IPS DF 6.9 (cell line): ENCODE measurements at regions not wholly inside any gene's neighbourhood (a gene's known extent, or its start where the extent isn't known, plus 50 kb on each side); places are given as distances from the start of the nearest gene placed in this dataset.
"Not testable (repeated sequence)": the region's sequence is repeated elsewhere in the genome, so short reads cannot be mapped to it uniquely, and the experiment has no call there.

Experiments used
- DNase-seq: peaks from one replicate; pipeline ENCODE4 v3.0.0-alpha.2; 2013; ENCODE audit warnings: low read depth, low spot score
- H3K27ac ChIP-seq: one replicate; pipeline ENCODE4 v1.5.1; 2013; ENCODE audit warnings: low read length, control low read depth
- H3K27me3 ChIP-seq: 2 replicates; pipeline ENCODE4 v1.6.1; 2013; ENCODE audit warnings: mild to moderate bottlenecking, low read length; ENCODE audit not compliant: control insufficient read depth, insufficient read depth
- H3K36me3 ChIP-seq: 2 replicates; pipeline ENCODE4 v1.6.1; 2013; ENCODE audit warnings: low read length; ENCODE audit not compliant: control insufficient read depth, insufficient read depth
- H3K4me1 ChIP-seq: 2 replicates; pipeline ENCODE4 v1.6.1; 2013; ENCODE audit warnings: low read length; ENCODE audit not compliant: control insufficient read depth, insufficient read depth
- H3K4me3 ChIP-seq: 2 replicates; pipeline ENCODE4 v1.5.1; 2013; ENCODE audit warnings: mild to moderate bottlenecking, low read length
- H3K9me3 ChIP-seq: 2 replicates; pipeline ENCODE4 v1.6.1; 2013; ENCODE audit warnings: low read length, inconsistent platforms; ENCODE audit not compliant: control insufficient read depth, insufficient read depth
- WGBS: extraction: QIAGEN DNeasy Blood & Tissue Kit; methylation state at CpG from one replicate; pipeline ENCODE4 v1.1.7; 2013; ENCODE audit warnings: mixed read lengths, missing lambda C conversion rate; ENCODE audit not compliant: insufficient read length, insufficient coverage; 5-methylcytosine and 5-hydroxymethylcytosine counted together

DNA sequence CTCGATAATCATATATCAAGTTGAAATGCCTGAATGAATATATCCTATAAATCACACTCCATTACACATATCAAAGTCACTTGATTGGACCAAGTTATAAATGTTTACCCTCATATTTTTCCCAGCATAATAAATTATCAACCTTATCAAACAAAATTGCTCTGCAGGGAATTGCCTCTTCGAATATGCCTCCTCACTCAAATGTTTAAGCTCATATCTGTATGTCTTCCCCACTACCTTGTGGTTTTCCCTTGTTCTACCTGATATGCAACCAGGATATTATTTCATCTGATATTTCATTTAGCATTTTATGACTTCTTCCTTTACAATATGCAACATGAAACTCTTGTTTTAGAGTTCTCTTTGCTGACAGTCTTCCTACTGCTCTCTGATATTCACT is 226.4 kb downstream of the RASSF9 start:
- H3K27me3 ChIP-seq: no peaks in the 10 kb centered on the region
- no peak overlapping the region for H3K27ac ChIP-seq
- no peaks in the 10 kb centered on the region for H3K9me3 ChIP-seq
- H3K36me3 ChIP-seq: no peaks in the 10 kb centered on the region
- H3K4me1 ChIP-seq: no peaks in the 10 kb centered on the region
- DNase-seq: no peak
- H3K4me3 ChIP-seq: no peak overlapping the region
- WGBS: no CpG with 5 or more reads among the region's 2 CpGs

DNA sequence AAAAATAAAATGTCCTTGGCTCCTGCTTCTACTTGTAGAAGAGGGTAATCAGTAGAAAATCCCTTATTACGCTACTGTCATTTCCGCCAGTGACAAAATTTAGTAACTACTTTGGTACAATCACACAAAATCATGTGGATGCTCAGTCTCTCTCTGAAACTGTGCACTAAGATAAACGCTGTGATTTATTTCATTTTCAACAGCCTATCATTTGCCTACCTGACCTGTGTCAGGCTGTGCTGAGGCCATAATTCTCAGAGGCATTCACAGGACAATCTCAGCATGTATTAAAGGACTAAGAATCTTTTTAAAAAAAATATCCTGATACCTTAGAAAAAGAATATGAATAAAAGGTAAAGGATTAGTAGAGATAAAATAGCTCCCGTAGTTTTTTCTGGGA is 226.0 kb downstream of the RASSF9 start:
- no peak overlapping the region for H3K27ac ChIP-seq
- H3K4me3 ChIP-seq: no peak overlapping the region
- H3K27me3 ChIP-seq: no peaks in the 10 kb centered on the region
- no peaks in the 10 kb centered on the region for H3K4me1 ChIP-seq
- DNase-seq: no peak
- H3K9me3 ChIP-seq: no peaks in the 10 kb centered on the region
- no CpG with 5 or more reads among the region's 4 CpGs for WGBS
- no peaks in the 10 kb centered on the region for H3K36me3 ChIP-seq

DNA sequence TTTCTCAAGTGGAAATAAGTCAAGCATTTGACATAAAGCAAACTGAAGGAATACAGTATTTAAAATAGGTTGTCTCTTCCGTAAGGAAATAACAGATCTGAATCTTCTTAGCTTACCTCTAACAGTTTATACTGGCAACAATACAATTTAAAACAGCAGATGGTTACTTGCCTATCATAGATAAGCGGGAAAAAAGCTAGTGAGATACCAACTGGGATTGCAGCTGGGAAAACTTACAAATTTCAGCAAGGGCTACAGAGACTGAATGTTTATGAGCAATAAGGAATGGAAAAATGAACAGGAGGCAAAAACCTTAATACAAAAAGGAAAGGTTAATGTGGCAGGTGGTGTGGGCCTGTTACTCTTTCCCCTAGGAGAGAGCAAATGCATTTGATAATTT is 220.0 kb downstream of the RASSF9 start:
- Histone ChIP-seq H3K4me3 (no peak overlapping the region), H3K4me1 (no peaks in the 10 kb centered on the region), H3K27me3 (no peaks in the 10 kb centered on the region), H3K36me3 (no peaks in the 10 kb centered on the region), H3K9me3 (no peaks in the 10 kb centered on the region), H3K27ac (no peak overlapping the region)
- WGBS: no CpG with 5 or more reads among the region's 2 CpGs
- DNase-seq: no peak

DNA sequence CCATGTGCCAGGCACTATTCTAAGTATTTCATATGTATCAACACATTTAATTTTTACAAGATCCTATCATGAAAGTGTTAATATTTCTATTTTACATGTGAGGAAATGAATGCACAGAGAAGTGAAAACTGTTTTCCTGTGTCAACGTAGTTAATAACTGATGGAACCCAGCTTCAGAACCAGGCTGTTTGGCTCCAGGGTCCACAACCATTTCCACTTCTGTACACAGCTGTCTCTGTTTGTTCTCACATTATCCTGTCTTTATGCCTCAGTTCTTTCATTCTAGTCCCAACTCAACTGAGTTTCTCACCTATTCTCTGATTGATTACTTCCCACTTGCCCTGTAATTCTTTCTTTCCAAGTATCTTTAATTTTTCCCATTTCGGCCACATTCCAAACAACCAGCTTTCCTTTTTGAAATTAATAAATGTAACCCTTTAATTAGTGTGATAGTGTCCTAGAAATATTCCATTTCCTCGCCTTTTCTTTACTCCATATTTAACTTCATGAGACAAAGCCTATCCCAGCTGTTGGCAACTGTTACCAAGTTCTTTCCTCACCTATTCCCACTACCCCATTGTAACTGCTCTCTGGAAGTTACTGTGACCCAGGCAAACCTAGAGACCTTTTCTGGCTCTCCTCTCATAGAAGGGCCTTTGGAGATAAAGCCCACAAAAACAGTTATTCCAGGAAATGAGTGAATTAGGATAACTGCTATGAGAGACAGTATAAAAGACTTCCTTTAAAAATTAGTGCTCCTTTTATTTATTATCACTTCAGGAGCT is 218.7 kb downstream of the RASSF9 start:
- H3K36me3 ChIP-seq: no peaks in the 10 kb centered on the region
- no peak for DNase-seq
- no peaks in the 10 kb centered on the region for H3K9me3 ChIP-seq
- H3K27ac ChIP-seq: no peak overlapping the region
- no peaks in the 10 kb centered on the region for H3K27me3 ChIP-seq
- H3K4me3 ChIP-seq: no peak overlapping the region
- H3K4me1 ChIP-seq: no peaks in the 10 kb centered on the region
- no CpG with 5 or more reads among the region's 3 CpGs for WGBS

DNA sequence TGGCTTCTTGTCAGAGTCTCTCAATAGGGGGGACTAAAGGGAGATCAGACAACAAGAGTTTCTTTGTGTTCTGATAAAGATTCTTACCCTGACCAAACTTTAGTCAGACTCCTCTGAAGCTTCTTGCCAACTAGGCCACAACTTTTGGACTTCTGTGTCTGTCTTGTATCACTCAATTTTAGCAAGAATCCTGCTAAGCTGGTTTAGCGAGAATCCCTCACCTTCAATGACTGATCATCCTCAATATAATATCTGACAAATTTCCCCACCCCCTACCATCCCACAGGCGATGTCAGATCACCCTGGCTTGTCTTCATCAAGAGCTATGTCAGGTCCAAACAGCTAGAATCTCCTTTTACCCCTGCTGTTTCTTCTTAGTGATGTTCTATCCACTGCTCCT is 215.2 kb downstream of the RASSF9 start:
- no peak overlapping the region for H3K27ac ChIP-seq
- WGBS: no CpG with 5 or more reads among the region's 2 CpGs
- H3K27me3 ChIP-seq: no peaks in the 10 kb centered on the region
- DNase-seq: no peak
- H3K4me3 ChIP-seq: no peak overlapping the region
- H3K4me1 ChIP-seq: no peaks in the 10 kb centered on the region
- no peaks in the 10 kb centered on the region for H3K9me3 ChIP-seq
- no peaks in the 10 kb centered on the region for H3K36me3 ChIP-seq

DNA sequence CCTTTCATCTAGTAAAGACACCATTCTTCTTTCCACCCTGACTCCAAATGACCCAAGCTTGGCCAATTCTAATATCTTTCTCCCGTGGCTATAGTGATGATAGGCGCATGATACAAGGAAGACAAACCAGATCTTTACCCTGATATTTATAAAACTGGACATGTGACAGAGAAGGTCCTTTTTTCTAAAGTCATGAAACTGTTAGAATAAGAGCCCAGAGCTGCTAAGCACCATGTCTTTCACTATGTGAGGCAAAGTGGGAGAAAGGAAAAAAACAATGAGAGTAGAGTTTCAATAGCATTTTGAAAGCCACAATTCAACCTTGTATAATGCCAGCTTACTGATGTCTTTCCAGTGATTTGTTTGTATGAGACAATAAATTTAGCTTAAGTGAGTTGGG is 212.4 kb downstream of the RASSF9 start:
- H3K27me3 ChIP-seq: no peaks in the 10 kb centered on the region
- no peak for DNase-seq
- no peaks in the 10 kb centered on the region for H3K36me3 ChIP-seq
- H3K4me1 ChIP-seq: no peaks in the 10 kb centered on the region
- no peak overlapping the region for H3K4me3 ChIP-seq
- H3K9me3 ChIP-seq: no peaks in the 10 kb centered on the region
- WGBS: no CpG with 5 or more reads among the region's 2 CpGs
- H3K27ac ChIP-seq: no peak overlapping the region

DNA sequence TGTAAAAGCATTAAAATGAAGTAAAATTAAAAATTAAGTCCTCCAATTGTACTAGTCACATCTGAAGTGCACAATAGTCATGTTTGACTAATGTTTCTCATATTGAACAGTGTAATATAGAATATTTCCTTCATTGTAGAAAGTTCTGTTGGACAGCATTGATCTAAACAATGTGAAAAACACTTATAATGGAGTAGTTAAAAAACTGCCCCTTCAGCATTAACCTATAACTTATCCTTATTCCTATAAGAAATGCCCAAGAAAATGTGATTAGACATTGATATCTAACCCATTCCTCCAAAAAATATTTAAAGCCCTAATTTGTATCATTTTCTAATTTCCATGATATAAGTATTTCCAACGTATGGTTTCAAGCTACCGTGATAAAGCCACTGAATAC is 210.7 kb downstream of the RASSF9 start:
- no peak for DNase-seq
- Histone ChIP-seq H3K36me3 (no peaks in the 10 kb centered on the region), H3K4me1 (no peaks in the 10 kb centered on the region), H3K27ac (no peak overlapping the region), H3K4me3 (no peak overlapping the region), H3K9me3 (no peaks in the 10 kb centered on the region), H3K27me3 (no peaks in the 10 kb centered on the region)
- no CpG with 5 or more reads among the region's 2 CpGs for WGBS

DNA sequence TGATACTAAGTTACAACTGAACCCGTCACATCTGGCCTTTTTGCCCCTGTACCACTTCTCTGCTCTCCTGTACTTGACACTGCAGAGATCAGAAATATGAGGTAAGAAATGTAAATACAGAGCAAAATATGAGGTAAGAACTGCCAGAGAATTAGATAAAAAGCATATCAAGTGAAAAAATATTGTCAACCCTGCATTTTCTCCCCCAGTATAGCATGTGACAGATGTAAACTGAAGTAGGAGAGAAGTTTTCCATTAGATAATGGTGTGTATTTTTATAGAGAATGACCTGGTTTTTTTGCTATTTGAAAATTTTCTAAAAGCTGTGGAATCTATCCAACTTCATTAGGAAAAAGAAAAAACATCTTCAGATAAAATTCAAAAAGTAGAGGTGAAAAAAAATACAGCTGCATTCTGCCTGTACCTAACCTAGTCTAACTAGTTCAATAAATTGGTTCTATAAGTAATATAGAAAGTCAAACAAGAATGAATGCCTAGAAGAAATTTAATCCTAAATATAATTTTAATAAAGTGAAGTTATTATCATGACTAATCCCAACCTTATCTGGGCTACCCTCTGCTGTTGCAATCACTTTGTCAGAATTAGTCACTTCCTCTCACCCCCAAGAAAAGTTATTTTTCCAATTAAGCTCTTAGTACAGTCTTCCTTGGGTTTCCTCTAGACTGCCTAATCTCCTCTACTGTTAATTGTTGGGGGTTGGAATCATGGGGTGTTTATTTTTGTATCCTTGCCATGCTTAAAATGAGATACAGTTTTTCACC is 210.0 kb downstream of the RASSF9 start:
- Histone ChIP-seq H3K4me1 (no peaks in the 10 kb centered on the region), H3K4me3 (no peak overlapping the region), H3K27me3 (no peaks in the 10 kb centered on the region), H3K36me3 (no peaks in the 10 kb centered on the region), H3K27ac (no peak overlapping the region), H3K9me3 (no peaks in the 10 kb centered on the region)
- WGBS: no CpG with 5 or more reads among the region's 1 CpG
- DNase-seq: no peak

DNA sequence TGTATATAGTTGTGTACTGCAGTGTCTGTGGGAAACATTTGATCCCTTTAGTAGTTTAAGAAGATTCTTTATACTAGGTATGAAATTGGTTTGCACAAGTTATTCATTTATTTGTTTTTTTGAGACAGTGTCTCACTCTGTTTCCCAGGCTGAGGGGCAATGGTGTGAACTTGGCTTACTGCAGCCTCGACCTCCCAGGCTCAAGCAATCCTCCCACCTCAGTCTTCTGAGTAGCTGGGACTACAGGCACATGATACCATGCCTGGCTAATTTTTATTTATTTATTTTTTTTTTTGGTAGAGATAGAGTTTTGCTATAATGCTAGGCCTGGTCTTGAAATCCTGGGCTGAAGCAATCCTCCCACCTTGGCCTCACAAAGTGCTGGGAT is 209.4 kb downstream of the RASSF9 start:
- Histone ChIP-seq H3K36me3 (no peaks in the 10 kb centered on the region), H3K27me3 (no peaks in the 10 kb centered on the region), H3K9me3 (no peaks in the 10 kb centered on the region), H3K27ac (no peak overlapping the region), H3K4me1 (no peaks in the 10 kb centered on the region), H3K4me3 (no peak overlapping the region)
- DNase-seq: no peak
- no CpG with 5 or more reads among the region's 1 CpG for WGBS

DNA sequence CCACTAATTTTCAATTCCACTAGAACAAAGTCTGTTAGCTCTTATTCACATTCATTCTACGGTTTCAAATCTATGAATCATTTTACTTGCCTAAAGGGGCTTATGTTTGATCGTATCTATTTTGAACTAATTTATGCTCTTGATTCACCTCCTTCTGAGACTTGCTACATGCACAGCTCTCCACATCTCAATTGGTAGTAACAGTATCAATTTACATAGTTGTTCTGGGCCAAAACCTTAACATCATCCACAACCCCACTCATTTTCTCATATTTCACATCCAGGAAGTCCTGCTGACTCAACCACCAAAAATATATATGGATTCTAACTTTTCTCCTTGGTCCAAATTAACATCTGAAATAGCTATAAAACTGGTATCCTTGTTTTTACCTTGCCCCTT is 208.6 kb downstream of the RASSF9 start:
- Histone ChIP-seq H3K27me3 (no peaks in the 10 kb centered on the region), H3K9me3 (no peaks in the 10 kb centered on the region), H3K4me3 (no peak overlapping the region), H3K4me1 (no peaks in the 10 kb centered on the region), H3K27ac (no peak overlapping the region), H3K36me3 (no peaks in the 10 kb centered on the region)
- DNase-seq: no peak
- no CpG with 5 or more reads among the region's 2 CpGs for WGBS

DNA sequence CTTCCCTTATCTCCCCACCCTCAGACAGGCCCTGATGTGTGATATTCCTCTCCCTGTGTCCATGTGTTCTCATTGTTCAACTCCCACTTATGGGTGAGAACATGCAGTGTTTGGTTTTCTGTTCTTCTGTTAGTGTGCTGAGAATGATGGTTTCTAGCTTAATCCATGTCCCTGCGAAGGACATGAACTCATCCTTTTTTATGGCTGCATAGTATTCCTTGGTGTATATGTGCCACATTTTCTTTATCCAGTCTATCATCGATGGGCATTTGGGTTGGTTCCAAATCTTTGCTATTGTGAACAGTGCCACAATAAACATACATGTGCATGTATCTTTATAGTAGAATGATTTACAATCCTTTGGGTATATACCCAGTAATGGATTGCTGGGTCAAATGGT is 207.6 kb downstream of the RASSF9 start:
- H3K4me3 ChIP-seq, H3K4me1 ChIP-seq, H3K27me3 ChIP-seq, DNase-seq, H3K27ac ChIP-seq, H3K36me3 ChIP-seq, H3K9me3 ChIP-seq: not testable (repeated sequence)
- no CpG with 5 or more reads among the region's 2 CpGs for WGBS
